SK-N-SH (cell line): ENCODE measurements at regions not wholly inside any gene's neighbourhood (a gene's known extent, or its start where the extent isn't known, plus 50 kb on each side); places are given as distances from the start of the nearest gene placed in this dataset.

Experiments used
- CTCF ChIA-PET: fragments of 300-600, 350-600 bp; formaldehyde crosslinking; extraction: SDS; loops from one replicate; lab custom pipeline; 2021; lab: Yijun Ruan, JAX
- POLR2A ChIA-PET: fragments of 350-600 bp; sonication (Branson Sonifier 250); formaldehyde crosslinking; extraction: SDS; loops from one replicate; lab custom pipeline; 2020; ENCODE audit warnings: antibody characterized with exemption, inconsistent platforms; lab: Yijun Ruan, JAX
- DNase-seq: peaks from one replicate; pipeline ENCODE4 v3.0.0; 2012
- H2AFZ ChIP-seq: fragments of 200-600 bp; sonication (generic); 2 replicates; pipeline ENCODE4 v1.8.1; 2016; ENCODE audit warnings: antibody characterized with exemption, mild to moderate bottlenecking, low read depth
- H3F3A ChIP-seq: fragments of 200-600 bp; sonication (generic); replicated peaks from 2 replicates; pipeline ENCODE3; 2016; ENCODE audit warnings: antibody characterized with exemption, mild to moderate bottlenecking; ENCODE audit not compliant: insufficient read depth
- H3K27ac ChIP-seq, 2 experiments: fragments of 200-500 bp in 1 of 2; fragments of 200-600 bp in 1 of 2; sonication (Bioruptor generic) in 1 of 2; sonication (generic), shearing (Covaris generic) in 1 of 2; 2 replicates each; pipeline versions ENCODE4 v1.5.1 to v1.6.1; 2014 to 2016; ENCODE audit warnings: low read depth in 2 of 2, inconsistent platforms in 1 of 2, low read length in 1 of 2, mild to moderate bottlenecking in 1 of 2, mixed read lengths in 1 of 2
- H3K27me3 ChIP-seq: fragments of 200-600 bp; sonication (generic), shearing (Covaris generic); 2 replicates; pipeline ENCODE4 v1.6.1; 2016; ENCODE audit warnings: mixed run types; ENCODE audit not compliant: insufficient read depth
- H3K36me3 ChIP-seq, 2 experiments: fragments of 200-500 bp in 1 of 2; fragments of 200-600 bp in 1 of 2; sonication (Bioruptor generic) in 1 of 2; sonication (generic) in 1 of 2; replicated peaks in 1 of 2; 2 replicates each; pipeline versions ENCODE3 to v1.5.1; 2014 to 2016; ENCODE audit warnings: low read length in 1 of 2, mild to moderate bottlenecking in 1 of 2; ENCODE audit not compliant: insufficient read depth in 2 of 2, control insufficient read depth in 1 of 2
- H3K4me1 ChIP-seq, 2 experiments: fragments of 200-500 bp in 1 of 2; fragments of 200-600 bp in 1 of 2; sonication (Bioruptor generic) in 1 of 2; sonication (generic), shearing (Covaris generic) in 1 of 2; 2 replicates each; pipeline versions ENCODE4 v1.5.1 to v1.6.1; 2014 to 2016; ENCODE audit warnings: low read depth in 1 of 2, low read length in 1 of 2, mixed run types in 1 of 2; ENCODE audit not compliant: insufficient read depth in 2 of 2, control insufficient read depth in 1 of 2
- H3K4me2 ChIP-seq: fragments of 200-600 bp; sonication (generic), shearing (Covaris generic); 2 replicates; pipeline ENCODE4 v1.6.1; 2017; ENCODE audit warnings: mixed run types
- H3K4me3 ChIP-seq, 2 experiments: fragments of 200-500 bp in 1 of 2; fragments of 200-600 bp in 1 of 2; sonication (Bioruptor generic) in 1 of 2; sonication (generic), shearing (Covaris generic) in 1 of 2; 2 replicates each; pipeline versions ENCODE4 v1.5.1 to v1.8.1; 2014 to 2016; ENCODE audit warnings: low read depth in 2 of 2, inconsistent platforms in 1 of 2, low read length in 1 of 2, mild to moderate bottlenecking in 1 of 2, mixed read lengths in 1 of 2, moderate library complexity in 1 of 2
- H3K79me2 ChIP-seq: fragments of 200-600 bp; sonication (generic); 2 replicates; pipeline ENCODE4 v1.8.1; 2017; ENCODE audit warnings: mild to moderate bottlenecking; ENCODE audit not compliant: insufficient read depth
- H3K9ac ChIP-seq: fragments of 200-600 bp; sonication (generic); 2 replicates; pipeline ENCODE4 v1.6.1; 2017; ENCODE audit warnings: mixed run types
- H3K9me2 ChIP-seq: fragments of 200-600 bp; sonication (generic); 2 replicates; pipeline ENCODE4 v1.6.1; 2017; ENCODE audit warnings: mixed run types
- H3K9me3 ChIP-seq: fragments of 200-600 bp; sonication (generic); 2 replicates; pipeline ENCODE4 v1.6.1; 2017; ENCODE audit warnings: mixed run types, mild to moderate bottlenecking, moderate library complexity
- H4K20me1 ChIP-seq: fragments of 200-600 bp; sonication (generic); 2 replicates; pipeline ENCODE4 v1.6.1; 2017; ENCODE audit warnings: mild to moderate bottlenecking, mixed run types; ENCODE audit not compliant: insufficient read depth
- FOXJ3 ChIP-seq: sonication (generic); formaldehyde crosslinking; IDR thresholded peaks from 2 replicates; pipeline ENCODE4 v1.5.1; 2020; ENCODE audit warnings: mild to moderate bottlenecking, missing genetic modification reagents
- MEF2A ChIP-seq: IDR thresholded peaks from 2 replicates; pipeline ENCODE4 v1.4.0; 2012; ENCODE audit warnings: low read depth, borderline replicate concordance
- NFIC ChIP-seq: IDR thresholded peaks from 2 replicates; pipeline ENCODE4 v1.4.0; 2012; ENCODE audit warnings: borderline replicate concordance
- RCOR1 ChIP-seq: fragments of 150-350 bp; IDR thresholded peaks from 2 replicates; pipeline ENCODE4 v1.6.1; 2017; ENCODE audit warnings: antibody characterized with exemption, low read length
- TCF12 ChIP-seq: IDR thresholded peaks from 2 replicates; pipeline ENCODE4 v1.4.0; 2012
- YY1 ChIP-seq: IDR thresholded peaks from 2 replicates; pipeline ENCODE4 v1.4.0; 2012; ENCODE audit warnings: low read depth, mild to moderate bottlenecking
- WGBS: methylation state at CpG from one replicate; pipeline ENCODE4 v1.1.6; 2017; ENCODE audit warnings: low lambda C conversion rate; 5-methylcytosine and 5-hydroxymethylcytosine counted together
- TF ChIP-seq, protein P1 (sequence below): IDR thresholded peaks from 2 replicates; pipeline ENCODE4 v1.4.0; 2012; ENCODE audit warnings: low read depth
- TF ChIP-seq, protein P2 (sequence below): fragments of 150-350 bp; IDR thresholded peaks from 2 replicates; pipeline ENCODE4 v1.6.1; 2017; ENCODE audit warnings: antibody characterized with exemption, low read length, low read depth, borderline replicate concordance
- TF ChIP-seq, protein P3 (sequence below): IDR thresholded peaks from 2 replicates; pipeline ENCODE4 v1.4.0; 2012; ENCODE audit warnings: low read depth, borderline replicate concordance

- Histone ChIP-seq H3K9me2 (no peaks in the 10 kb centered on the region), H4K20me1 (no peaks in the 10 kb centered on the region), H3K36me3 (no peaks in the 10 kb centered on the region), H2AFZ (no peak overlapping the region), H3K27me3 (no peaks in the 10 kb centered on the region), H3K4me1 (peaks cover 0 to 25% of the 10 kb centered on the region in 2 experiments; a peak in 1 of 4 replicates), H3K79me2 (no peaks in the 10 kb centered on the region), H3K27ac (0 out of 4 replicates have a peak overlapping the region, but pooled peaks of 1 of the 2 experiments have one; percentile 9), H3F3A (no peaks in the 10 kb centered on the region), H3K4me3 (no peak overlapping the region), H3K9ac (no peak overlapping the region), H3K9me3 (no peaks in the 10 kb centered on the region), H3K4me2 (no peak overlapping the region)
- 66% methylated on average over 7 of the region's 7 CpGs for WGBS
- POLR2A ChIA-PET: interaction anchor here (1.0 kb wide), 1 partner anchor 42 kb away, joined by 3 read pairs; no protein-coding TSS in a partner anchor
- CTCF ChIA-PET: interaction anchor here (0.9 to 1.3 kb wide), 3 partner anchors 18 to 86 kb away, joined by 3 to 5 read pairs (median 4); no protein-coding TSS in a partner anchor
- TF ChIP-seq, protein P1, sequence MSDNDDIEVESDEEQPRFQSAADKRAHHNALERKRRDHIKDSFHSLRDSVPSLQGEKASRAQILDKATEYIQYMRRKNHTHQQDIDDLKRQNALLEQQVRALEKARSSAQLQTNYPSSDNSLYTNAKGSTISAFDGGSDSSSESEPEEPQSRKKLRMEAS: no peak
- no peak for TF ChIP-seq MEF2A
- TF ChIP-seq, protein P2, sequence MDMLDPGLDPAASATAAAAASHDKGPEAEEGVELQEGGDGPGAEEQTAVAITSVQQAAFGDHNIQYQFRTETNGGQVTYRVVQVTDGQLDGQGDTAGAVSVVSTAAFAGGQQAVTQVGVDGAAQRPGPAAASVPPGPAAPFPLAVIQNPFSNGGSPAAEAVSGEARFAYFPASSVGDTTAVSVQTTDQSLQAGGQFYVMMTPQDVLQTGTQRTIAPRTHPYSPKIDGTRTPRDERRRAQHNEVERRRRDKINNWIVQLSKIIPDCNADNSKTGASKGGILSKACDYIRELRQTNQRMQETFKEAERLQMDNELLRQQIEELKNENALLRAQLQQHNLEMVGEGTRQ: no peak
- TF ChIP-seq YY1: no peak
- TF ChIP-seq, protein P3, sequence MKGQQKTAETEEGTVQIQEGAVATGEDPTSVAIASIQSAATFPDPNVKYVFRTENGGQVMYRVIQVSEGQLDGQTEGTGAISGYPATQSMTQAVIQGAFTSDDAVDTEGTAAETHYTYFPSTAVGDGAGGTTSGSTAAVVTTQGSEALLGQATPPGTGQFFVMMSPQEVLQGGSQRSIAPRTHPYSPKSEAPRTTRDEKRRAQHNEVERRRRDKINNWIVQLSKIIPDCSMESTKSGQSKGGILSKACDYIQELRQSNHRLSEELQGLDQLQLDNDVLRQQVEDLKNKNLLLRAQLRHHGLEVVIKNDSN: no peak
- TF ChIP-seq FOXJ3: no peak
- no peak for TF ChIP-seq RCOR1
- no peak for TF ChIP-seq TCF12
- no peak for DNase-seq
Observed at GRCh38 chr11:119864836-119865235, 135.8 kb upstream of the NECTIN1 start.

- peak overlapping the region in 1 of 2 experiments; percentile 44; a peak in 2 of 4 replicates for H3K27ac ChIP-seq
- ChIA-PET POLR2A (interaction anchor here (0.6 to 1.0 kb wide), 3 partner anchors 43 to 473 kb away, joined by 3 read pairs; no protein-coding TSS in a partner anchor), CTCF (interaction anchor here (0.9 to 1.3 kb wide), 5 partner anchors 9 to 85 kb away, joined by 3 to 5 read pairs (median 4); no protein-coding TSS in a partner anchor)
- 0 out of 2 replicates have a peak, but pooled peaks cover under 1% of the 10 kb centered on the region for H3K27me3 ChIP-seq
- no peak overlapping the region for H3K9ac ChIP-seq
- H3K36me3 ChIP-seq: no peaks in the 10 kb centered on the region
- no peaks in the 10 kb centered on the region for H3F3A ChIP-seq
- no peak overlapping the region for H3K4me3 ChIP-seq
- peaks cover 0 to 31% of the 10 kb centered on the region in 2 experiments; a peak in 1 of 4 replicates for H3K4me1 ChIP-seq
- 50% methylated on average over 15 of the region's 17 CpGs for WGBS
- H4K20me1 ChIP-seq: no peaks in the 10 kb centered on the region
- no peak overlapping the region for H2AFZ ChIP-seq
- no peaks in the 10 kb centered on the region for H3K9me2 ChIP-seq
- TF ChIP-seq NFIC: no peak
- TF ChIP-seq, protein P1: no peak
- no peak overlapping the region for H3K4me2 ChIP-seq
- peak; percentile 57 for DNase-seq
- no peaks in the 10 kb centered on the region for H3K9me3 ChIP-seq
- no peaks in the 10 kb centered on the region for H3K79me2 ChIP-seq
Observed at GRCh38 chr11:119863851-119864601, 135.0 kb upstream of the NECTIN1 start.
